Peyer's patch (tissue), 4 donors: ENCODE measurements at regions not wholly inside any gene's neighbourhood (a gene's known extent, or its start where the extent isn't known, plus 50 kb on each side); places are given as distances from the start of the nearest gene placed in this dataset.

Experiments
- DNase-seq, 3 donors: peaks; one replicate each; pipeline ENCODE4 v3.0.0-alpha.2; 2017 to 2019
- H3K27ac ChIP-seq, 4 donors: fragments of 200-600 bp; sonication (generic); one replicate each; pipeline ENCODE4 v1.5.1; 2016 to 2019
- H3K27me3 ChIP-seq, 2 donors: fragments of 200-600 bp; sonication (generic); one replicate each; pipeline ENCODE4 v1.5.1; 2019
- H3K36me3 ChIP-seq, 3 donors: fragments of 200-600 bp; sonication (generic); one replicate each; pipeline ENCODE4 v1.5.1; 2016 to 2019
- H3K4me1 ChIP-seq, 4 donors: fragments of 200-600 bp; sonication (generic); one replicate each; pipeline ENCODE4 v1.5.1; 2016 to 2019
- H3K4me3 ChIP-seq, 4 donors: fragments of 200-600 bp; sonication (generic); 1 replicate in 3 of 4; 2 replicates in 1 of 4; pipeline ENCODE4 v1.5.1; 2016 to 2019; ENCODE audit warnings: mild to moderate bottlenecking in 1 of 4
- H3K9me3 ChIP-seq, 4 donors: fragments of 200-600 bp; sonication (generic); one replicate each; pipeline ENCODE4 v1.5.1; 2016 to 2019; ENCODE audit warnings: mild to moderate bottlenecking in 1 of 4
- POLR2A ChIP-seq, 2 donors: fragments of 450-650 bp; IDR thresholded peaks; one replicate each; pipeline ENCODE4 v1.5.1; 2017; ENCODE audit warnings: antibody characterized with exemption in 2 of 2, mild to moderate bottlenecking in 2 of 2, moderate library complexity in 2 of 2
- TF ChIP-seq, protein P1 (sequence below), 6 experiments: fragments of 450-650 bp in 4 of 6; fragments of 200-600 bp in 2 of 6; sonication (generic) in 1 of 6; IDR thresholded peaks; one replicate each; pipeline ENCODE4 v1.5.1; 2017 to 2019; ENCODE audit warnings: antibody characterized with exemption in 6 of 6, mild to moderate bottlenecking in 3 of 6, moderate library complexity in 1 of 6

DNA sequence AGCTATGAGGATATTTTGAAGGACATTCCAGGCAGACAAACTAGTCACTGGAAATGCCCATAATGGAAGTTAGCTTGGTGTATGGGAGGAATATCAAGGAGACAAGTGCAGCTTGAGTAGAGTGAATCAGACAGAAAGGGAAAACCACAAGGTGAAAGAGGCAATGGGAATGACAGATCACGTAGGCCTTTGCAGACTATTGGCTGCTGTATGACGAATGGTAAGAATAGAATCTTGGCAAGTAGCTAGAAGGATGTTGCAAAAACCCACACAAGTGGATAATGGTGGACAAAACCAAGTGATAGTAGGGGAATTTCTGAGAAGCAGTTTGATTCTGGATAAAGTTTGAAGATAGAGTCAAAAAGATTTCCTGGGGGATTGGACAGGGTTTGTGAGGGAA, 196.9 kb upstream of the NOVA1 start:
- Histone ChIP-seq H3K27ac (no peak overlapping the region), H3K4me3 (no peak overlapping the region), H3K4me1 (no peaks in the 10 kb centered on the region), H3K9me3 (no peaks in the 10 kb centered on the region), H3K27me3 (no peaks in the 10 kb centered on the region), H3K36me3 (no peaks in the 10 kb centered on the region)
- no peak for DNase-seq
- no peak for TF ChIP-seq POLR2A (IDR thresholded peaks at IDR 0.05)
- TF ChIP-seq, protein P1, sequence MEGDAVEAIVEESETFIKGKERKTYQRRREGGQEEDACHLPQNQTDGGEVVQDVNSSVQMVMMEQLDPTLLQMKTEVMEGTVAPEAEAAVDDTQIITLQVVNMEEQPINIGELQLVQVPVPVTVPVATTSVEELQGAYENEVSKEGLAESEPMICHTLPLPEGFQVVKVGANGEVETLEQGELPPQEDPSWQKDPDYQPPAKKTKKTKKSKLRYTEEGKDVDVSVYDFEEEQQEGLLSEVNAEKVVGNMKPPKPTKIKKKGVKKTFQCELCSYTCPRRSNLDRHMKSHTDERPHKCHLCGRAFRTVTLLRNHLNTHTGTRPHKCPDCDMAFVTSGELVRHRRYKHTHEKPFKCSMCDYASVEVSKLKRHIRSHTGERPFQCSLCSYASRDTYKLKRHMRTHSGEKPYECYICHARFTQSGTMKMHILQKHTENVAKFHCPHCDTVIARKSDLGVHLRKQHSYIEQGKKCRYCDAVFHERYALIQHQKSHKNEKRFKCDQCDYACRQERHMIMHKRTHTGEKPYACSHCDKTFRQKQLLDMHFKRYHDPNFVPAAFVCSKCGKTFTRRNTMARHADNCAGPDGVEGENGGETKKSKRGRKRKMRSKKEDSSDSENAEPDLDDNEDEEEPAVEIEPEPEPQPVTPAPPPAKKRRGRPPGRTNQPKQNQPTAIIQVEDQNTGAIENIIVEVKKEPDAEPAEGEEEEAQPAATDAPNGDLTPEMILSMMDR (IDR thresholded peaks at IDR 0.05), result no peak

DNA sequence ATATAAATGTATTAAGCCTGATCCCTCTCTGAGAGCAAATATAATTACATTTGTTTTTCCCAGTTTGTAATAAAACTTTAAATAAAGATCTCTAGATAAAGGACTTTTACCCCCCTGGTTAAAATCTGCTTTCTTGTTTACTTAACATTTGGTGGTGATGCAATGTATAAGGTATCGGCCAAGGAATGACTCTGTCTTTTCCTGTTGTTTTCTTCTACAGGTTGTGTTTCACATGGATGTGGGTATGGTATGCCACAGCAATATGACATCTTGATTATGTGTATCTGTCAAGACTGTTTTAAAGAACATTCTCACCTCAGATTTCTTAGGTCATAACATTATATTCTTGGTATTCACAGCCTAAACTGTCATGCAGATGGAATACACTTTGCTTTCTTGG, 210.6 kb upstream of the NOVA1 start:
- Histone ChIP-seq H3K27me3 (no peaks in the 10 kb centered on the region), H3K4me3 (no peak overlapping the region), H3K27ac (no peak overlapping the region), H3K9me3 (no peaks in the 10 kb centered on the region), H3K36me3 (no peaks in the 10 kb centered on the region), H3K4me1 (no peaks in the 10 kb centered on the region)
- TF ChIP-seq POLR2A (IDR thresholded peaks at IDR 0.05), result no peak
- TF ChIP-seq, protein P1 (IDR thresholded peaks at IDR 0.05), result no peak
- no peak for DNase-seq

DNA sequence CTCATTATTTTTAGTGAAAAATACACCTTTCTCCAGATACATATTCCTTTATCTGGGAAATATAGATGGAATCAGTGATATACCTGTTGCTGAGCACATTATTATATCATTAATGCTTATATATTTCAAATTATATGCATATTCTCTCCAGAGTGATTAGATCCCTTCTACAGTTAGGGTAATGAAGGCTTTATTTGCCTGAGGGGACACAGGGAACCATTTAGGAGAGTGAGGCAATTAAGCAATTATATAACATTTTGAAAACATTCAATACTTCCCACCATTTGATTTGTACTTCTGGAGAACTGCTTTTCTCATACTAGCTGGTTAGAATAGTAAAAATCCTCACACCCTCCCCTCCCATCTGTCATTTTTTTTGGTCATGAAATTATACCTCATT, 212.8 kb upstream of the NOVA1 start:
- H3K27me3 ChIP-seq, result no peaks in the 10 kb centered on the region
- no peaks in the 10 kb centered on the region for H3K9me3 ChIP-seq
- TF ChIP-seq, protein P1 (IDR thresholded peaks at IDR 0.05), result no peak
- no peak for TF ChIP-seq POLR2A (IDR thresholded peaks at IDR 0.05)
- no peak for DNase-seq
- no peaks in the 10 kb centered on the region for H3K4me1 ChIP-seq
- H3K4me3 ChIP-seq, result no peak overlapping the region
- no peak overlapping the region for H3K27ac ChIP-seq
- no peaks in the 10 kb centered on the region for H3K36me3 ChIP-seq

DNA sequence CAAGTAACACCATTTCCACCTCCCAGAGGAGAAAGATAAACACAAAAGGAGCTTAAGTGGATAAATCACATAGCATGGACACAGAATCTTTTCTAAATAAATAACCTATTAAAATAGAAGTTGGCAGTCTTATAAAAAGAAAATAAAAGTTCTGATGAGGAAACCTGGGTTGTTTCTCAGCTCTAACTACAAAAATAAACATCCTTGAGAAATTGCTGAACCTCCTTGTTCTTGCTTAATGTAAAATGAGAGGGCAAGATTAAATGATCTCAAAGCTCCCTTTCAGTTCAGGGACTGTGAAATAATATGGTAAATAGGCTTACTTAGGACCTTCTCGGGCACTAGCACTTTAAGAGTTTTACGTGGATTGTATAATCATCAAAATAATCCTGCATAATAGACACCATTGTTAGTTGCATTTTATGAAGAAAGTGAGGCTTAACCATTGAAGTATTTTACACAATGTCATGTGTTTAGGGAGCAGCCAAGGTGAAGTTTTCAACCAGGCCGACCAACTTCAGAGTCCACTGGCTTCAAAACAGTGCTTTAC, 214.0 kb upstream of the NOVA1 start:
- H3K4me1 ChIP-seq, result no peaks in the 10 kb centered on the region
- TF ChIP-seq, protein P1 (IDR thresholded peaks at IDR 0.05), result no peak
- TF ChIP-seq POLR2A (IDR thresholded peaks at IDR 0.05), result no peak
- H3K27me3 ChIP-seq, result no peaks in the 10 kb centered on the region
- H3K9me3 ChIP-seq, result no peaks in the 10 kb centered on the region
- no peaks in the 10 kb centered on the region for H3K36me3 ChIP-seq
- H3K4me3 ChIP-seq, result no peak overlapping the region
- no peak for DNase-seq
- H3K27ac ChIP-seq, result no peak overlapping the region

DNA sequence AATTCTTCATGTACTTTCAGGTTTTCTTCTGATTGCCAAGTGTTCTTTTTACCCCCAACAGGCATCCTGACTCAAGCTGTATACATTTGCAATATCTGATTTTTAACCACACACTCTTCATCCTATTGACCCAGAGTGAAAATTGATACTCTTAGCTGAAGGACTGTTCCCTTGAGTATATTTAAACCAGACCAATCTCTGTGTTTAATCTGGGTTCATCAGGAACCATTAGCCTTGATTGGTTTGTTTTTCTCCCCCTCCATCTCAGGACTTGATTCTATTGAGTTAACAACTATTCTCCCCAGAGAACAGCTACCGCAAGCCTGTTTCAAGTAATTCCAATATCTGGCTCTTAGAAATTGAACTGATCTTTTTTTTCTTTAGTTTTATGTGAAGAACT, 222.3 kb upstream of the NOVA1 start:
- H3K27me3 ChIP-seq, result no peaks in the 10 kb centered on the region
- no peak overlapping the region for H3K4me3 ChIP-seq
- H3K9me3 ChIP-seq, result no peaks in the 10 kb centered on the region
- H3K4me1 ChIP-seq, result no peaks in the 10 kb centered on the region
- H3K27ac ChIP-seq, result no peak overlapping the region
- no peak for DNase-seq
- TF ChIP-seq POLR2A (IDR thresholded peaks at IDR 0.05), result no peak
- TF ChIP-seq, protein P1 (IDR thresholded peaks at IDR 0.05), result no peak
- no peaks in the 10 kb centered on the region for H3K36me3 ChIP-seq

DNA sequence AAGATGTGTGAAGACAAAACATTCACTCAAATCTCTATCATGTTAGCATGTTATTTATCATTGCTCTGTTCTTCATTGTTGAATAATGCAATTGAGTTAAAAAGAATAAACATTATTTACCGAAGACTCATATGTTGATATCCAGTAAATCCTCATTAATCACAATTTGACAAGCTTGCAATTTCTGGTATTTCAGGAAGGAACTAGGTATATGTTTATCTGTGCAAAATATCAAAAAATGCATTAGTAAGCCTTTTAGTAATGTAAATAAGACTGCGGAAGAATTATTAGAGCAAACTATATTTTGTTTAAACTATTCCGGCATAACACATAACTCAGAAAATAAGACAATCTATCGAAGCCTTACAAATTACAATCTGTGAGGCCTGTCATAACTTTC, 222.7 kb upstream of the NOVA1 start:
- no peak for TF ChIP-seq POLR2A (IDR thresholded peaks at IDR 0.05)

More for the DNA sequence above, 222.7 kb upstream of the NOVA1 start:
- Histone ChIP-seq H3K36me3 (no peaks in the 10 kb centered on the region), H3K4me3 (no peak overlapping the region), H3K27me3 (no peaks in the 10 kb centered on the region), H3K27ac (no peak overlapping the region), H3K9me3 (no peaks in the 10 kb centered on the region), H3K4me1 (no peaks in the 10 kb centered on the region)
- no peak for DNase-seq
